ENCODE measurements at regions not wholly inside any gene's neighbourhood (a gene's known extent, or its start where the extent isn't known, plus 50 kb on each side); places are given as distances from the start of the nearest gene placed in this dataset.

- Histone ChIP-seq H3K36me3 (no peaks in the 10 kb centered on the region), H3K4me1 (no peaks in the 10 kb centered on the region), H3K27ac (no peak overlapping the region), H3K9me3 (no peaks in the 10 kb centered on the region), H3K4me3 (no peak overlapping the region), H3K27me3 (no peaks in the 10 kb centered on the region)
- no peak for TF ChIP-seq POLR2AphosphoS5 (IDR thresholded peaks at IDR 0.05)
- TF ChIP-seq POLR2A (IDR thresholded peaks at IDR 0.05): no peak
- no peak for TF ChIP-seq CTCF (IDR thresholded peaks at IDR 0.05)
- TF ChIP-seq EP300 (IDR thresholded peaks at IDR 0.05): no peak
- DNase-seq: no peak
- intact Hi-C loops (cut with DNase I; ENCODE audit: low total_unique reads): no loop called here
- WGBS, 5 donors: 59 to 68% (median 65%) methylated on average over 2 of the region's 2 CpGs
Observed at GRCh38 chr2:198411936-198412335, 607.5 kb downstream of the PLCL1 start.

- H3K27ac ChIP-seq: no peak overlapping the region
- intact Hi-C loops (cut with DNase I; ENCODE audit: low total_unique reads): no loop called here
- H3K4me3 ChIP-seq: no peak overlapping the region
- TF ChIP-seq POLR2A (IDR thresholded peaks at IDR 0.05): no peak
- TF ChIP-seq EP300 (IDR thresholded peaks at IDR 0.05): no peak
- TF ChIP-seq POLR2AphosphoS5 (IDR thresholded peaks at IDR 0.05): no peak
- no peak for TF ChIP-seq CTCF (IDR thresholded peaks at IDR 0.05)
- no peak for DNase-seq
- H3K9me3 ChIP-seq: no peaks in the 10 kb centered on the region
- H3K4me1 ChIP-seq: no peaks in the 10 kb centered on the region
- WGBS, 5 donors: 52 to 61% (median 53%) methylated on average over 6 of the region's 6 CpGs
- no peaks in the 10 kb centered on the region for H3K36me3 ChIP-seq
- no peaks in the 10 kb centered on the region for H3K27me3 ChIP-seq
Observed at GRCh38 chr2:198408171-198408570, 603.8 kb downstream of the PLCL1 start.

- no peak for DNase-seq
- TF ChIP-seq POLR2A (IDR thresholded peaks at IDR 0.05) (no peak), EP300 (IDR thresholded peaks at IDR 0.05) (no peak), POLR2AphosphoS5 (IDR thresholded peaks at IDR 0.05) (no peak), CTCF (IDR thresholded peaks at IDR 0.05) (no peak)
- H3K9me3 ChIP-seq: no peaks in the 10 kb centered on the region
- intact Hi-C loops (cut with DNase I; ENCODE audit: low total_unique reads): no loop called here
- no peaks in the 10 kb centered on the region for H3K4me1 ChIP-seq
- no peaks in the 10 kb centered on the region for H3K27me3 ChIP-seq
- no peaks in the 10 kb centered on the region for H3K36me3 ChIP-seq
- no peak overlapping the region for H3K27ac ChIP-seq
- no peak overlapping the region for H3K4me3 ChIP-seq
Observed at GRCh38 chr2:198405311-198405710, 600.9 kb downstream of the PLCL1 start.

- Histone ChIP-seq H3K27me3 (no peaks in the 10 kb centered on the region), H3K36me3 (no peaks in the 10 kb centered on the region), H3K4me1 (no peaks in the 10 kb centered on the region), H3K27ac (no peak overlapping the region), H3K9me3 (no peaks in the 10 kb centered on the region), H3K4me3 (no peak overlapping the region)
- TF ChIP-seq POLR2A (IDR thresholded peaks at IDR 0.05) (no peak), POLR2AphosphoS5 (IDR thresholded peaks at IDR 0.05) (no peak), CTCF (IDR thresholded peaks at IDR 0.05) (no peak), EP300 (IDR thresholded peaks at IDR 0.05) (no peak)
- no peak for DNase-seq
- intact Hi-C loops (cut with DNase I; ENCODE audit: low total_unique reads): no loop called here
- 82 to 93% (median 90%) methylated on average over 1 of the region's 1 CpG for WGBS, 5 donors
Observed at GRCh38 chr2:198401644-198402043, 597.3 kb downstream of the PLCL1 start.

Measured in stomach (tissue), 8 donors.